ENCODE measurements at regions not wholly inside any gene's neighbourhood (a gene's known extent, or its start where the extent isn't known, plus 50 kb on each side); places are given as distances from the start of the nearest gene placed in this dataset.

GRCh38 chr13:63880705-63881104 lies 2465.1 kb upstream of the PCDH20 start:
- TF ChIP-seq REST (IDR thresholded peaks at IDR 0.05; ENCODE audit: low read depth): no peak
- TF ChIP-seq FOXM1 (IDR thresholded peaks at IDR 0.05; ENCODE audit: borderline replicate concordance, low read depth): no peak
- TF ChIP-seq USF1 (IDR thresholded peaks at IDR 0.05): no peak
- no peak for TF ChIP-seq YY1 (IDR thresholded peaks at IDR 0.05; ENCODE audit: low read depth)
- TF ChIP-seq EGR1 (IDR thresholded peaks at IDR 0.05): no peak

- TF ChIP-seq EGR1 (IDR thresholded peaks at IDR 0.05) (no peak), USF1 (IDR thresholded peaks at IDR 0.05) (no peak), TAF1 (IDR thresholded peaks at IDR 0.05; ENCODE audit: low read depth) (no peak), REST (IDR thresholded peaks at IDR 0.05; ENCODE audit: low read depth) (no peak), FOXM1 (IDR thresholded peaks at IDR 0.05; ENCODE audit: borderline replicate concordance, low read depth) (no peak), MAX (IDR thresholded peaks at IDR 0.05) (no peak), ZBTB7A (IDR thresholded peaks at IDR 0.05; ENCODE audit: low read depth) (no peak), RAD21 (IDR thresholded peaks at IDR 0.05; ENCODE audit: low read depth) (no peak), TCF12 (IDR thresholded peaks at IDR 0.05; ENCODE audit: low read depth) (no peak), CEBPB (IDR thresholded peaks at IDR 0.05) (no peak), TEAD4 (IDR thresholded peaks at IDR 0.05) (no peak), NFIC (IDR thresholded peaks at IDR 0.05) (no peak), EP300 (IDR thresholded peaks at IDR 0.05; ENCODE audit: borderline replicate concordance) (no peak), CREB1 (IDR thresholded peaks at IDR 0.05; ENCODE audit: low read depth) (no peak), YY1 (IDR thresholded peaks at IDR 0.05; ENCODE audit: low read depth) (no peak)
Measured at GRCh38 chr13:63873936-63874335, 2458.3 kb upstream of the PCDH20 start.

- TF ChIP-seq TCF12 (IDR thresholded peaks at IDR 0.05; ENCODE audit: low read depth) (no peak), REST (IDR thresholded peaks at IDR 0.05; ENCODE audit: low read depth) (no peak), FOXM1 (IDR thresholded peaks at IDR 0.05; ENCODE audit: borderline replicate concordance, low read depth) (no peak), EGR1 (IDR thresholded peaks at IDR 0.05) (no peak), TAF1 (IDR thresholded peaks at IDR 0.05; ENCODE audit: low read depth) (no peak), CREB1 (IDR thresholded peaks at IDR 0.05; ENCODE audit: low read depth) (no peak), CEBPB (IDR thresholded peaks at IDR 0.05) (no peak), ZBTB7A (IDR thresholded peaks at IDR 0.05; ENCODE audit: low read depth) (no peak), USF1 (IDR thresholded peaks at IDR 0.05) (no peak), EP300 (IDR thresholded peaks at IDR 0.05; ENCODE audit: borderline replicate concordance) (no peak), YY1 (IDR thresholded peaks at IDR 0.05; ENCODE audit: low read depth) (no peak), NFIC (IDR thresholded peaks at IDR 0.05) (no peak), MAX (IDR thresholded peaks at IDR 0.05) (no peak), RAD21 (IDR thresholded peaks at IDR 0.05; ENCODE audit: low read depth) (no peak), TEAD4 (IDR thresholded peaks at IDR 0.05) (no peak)
Measured at GRCh38 chr13:63864171-63864902, 2448.7 kb upstream of the PCDH20 start.
